SK-N-SH (cell line): ENCODE measurements at regions not wholly inside any gene's neighbourhood (a gene's known extent, or its start where the extent isn't known, plus 50 kb on each side); places are given as distances from the start of the nearest gene placed in this dataset.

ENCODE experiments used
- CTCF ChIA-PET: fragments of 300-600, 350-600 bp; formaldehyde crosslinking; extraction: SDS; loops from one replicate; lab custom pipeline; 2021; lab: Yijun Ruan, JAX
- POLR2A ChIA-PET: fragments of 350-600 bp; sonication (Branson Sonifier 250); formaldehyde crosslinking; extraction: SDS; loops from one replicate; lab custom pipeline; 2020; ENCODE audit warnings: antibody characterized with exemption, inconsistent platforms; lab: Yijun Ruan, JAX
- DNase-seq: peaks from one replicate; pipeline ENCODE4 v3.0.0; 2012
- H2AFZ ChIP-seq: fragments of 200-600 bp; sonication (generic); 2 replicates; pipeline ENCODE4 v1.8.1; 2016; ENCODE audit warnings: antibody characterized with exemption, mild to moderate bottlenecking, low read depth
- H3F3A ChIP-seq: fragments of 200-600 bp; sonication (generic); replicated peaks from 2 replicates; pipeline ENCODE3; 2016; ENCODE audit warnings: antibody characterized with exemption, mild to moderate bottlenecking; ENCODE audit not compliant: insufficient read depth
- H3K27ac ChIP-seq, 2 experiments: fragments of 200-500 bp in 1 of 2; fragments of 200-600 bp in 1 of 2; sonication (Bioruptor generic) in 1 of 2; sonication (generic), shearing (Covaris generic) in 1 of 2; 2 replicates each; pipeline versions ENCODE4 v1.5.1 to v1.6.1; 2014 to 2016; ENCODE audit warnings: low read depth in 2 of 2, inconsistent platforms in 1 of 2, low read length in 1 of 2, mild to moderate bottlenecking in 1 of 2, mixed read lengths in 1 of 2
- H3K27me3 ChIP-seq: fragments of 200-600 bp; sonication (generic), shearing (Covaris generic); 2 replicates; pipeline ENCODE4 v1.6.1; 2016; ENCODE audit warnings: mixed run types; ENCODE audit not compliant: insufficient read depth
- H3K36me3 ChIP-seq, 2 experiments: fragments of 200-500 bp in 1 of 2; fragments of 200-600 bp in 1 of 2; sonication (Bioruptor generic) in 1 of 2; sonication (generic) in 1 of 2; replicated peaks in 1 of 2; 2 replicates each; pipeline versions ENCODE3 to v1.5.1; 2014 to 2016; ENCODE audit warnings: low read length in 1 of 2, mild to moderate bottlenecking in 1 of 2; ENCODE audit not compliant: insufficient read depth in 2 of 2, control insufficient read depth in 1 of 2
- H3K4me1 ChIP-seq, 2 experiments: fragments of 200-500 bp in 1 of 2; fragments of 200-600 bp in 1 of 2; sonication (Bioruptor generic) in 1 of 2; sonication (generic), shearing (Covaris generic) in 1 of 2; 2 replicates each; pipeline versions ENCODE4 v1.5.1 to v1.6.1; 2014 to 2016; ENCODE audit warnings: low read depth in 1 of 2, low read length in 1 of 2, mixed run types in 1 of 2; ENCODE audit not compliant: insufficient read depth in 2 of 2, control insufficient read depth in 1 of 2
- H3K4me2 ChIP-seq: fragments of 200-600 bp; sonication (generic), shearing (Covaris generic); 2 replicates; pipeline ENCODE4 v1.6.1; 2017; ENCODE audit warnings: mixed run types
- H3K4me3 ChIP-seq, 2 experiments: fragments of 200-500 bp in 1 of 2; fragments of 200-600 bp in 1 of 2; sonication (Bioruptor generic) in 1 of 2; sonication (generic), shearing (Covaris generic) in 1 of 2; 2 replicates each; pipeline versions ENCODE4 v1.5.1 to v1.8.1; 2014 to 2016; ENCODE audit warnings: low read depth in 2 of 2, inconsistent platforms in 1 of 2, low read length in 1 of 2, mild to moderate bottlenecking in 1 of 2, mixed read lengths in 1 of 2, moderate library complexity in 1 of 2
- H3K79me2 ChIP-seq: fragments of 200-600 bp; sonication (generic); 2 replicates; pipeline ENCODE4 v1.8.1; 2017; ENCODE audit warnings: mild to moderate bottlenecking; ENCODE audit not compliant: insufficient read depth
- H3K9ac ChIP-seq: fragments of 200-600 bp; sonication (generic); 2 replicates; pipeline ENCODE4 v1.6.1; 2017; ENCODE audit warnings: mixed run types
- H3K9me2 ChIP-seq: fragments of 200-600 bp; sonication (generic); 2 replicates; pipeline ENCODE4 v1.6.1; 2017; ENCODE audit warnings: mixed run types
- H3K9me3 ChIP-seq: fragments of 200-600 bp; sonication (generic); 2 replicates; pipeline ENCODE4 v1.6.1; 2017; ENCODE audit warnings: mixed run types, mild to moderate bottlenecking, moderate library complexity
- H4K20me1 ChIP-seq: fragments of 200-600 bp; sonication (generic); 2 replicates; pipeline ENCODE4 v1.6.1; 2017; ENCODE audit warnings: mild to moderate bottlenecking, mixed run types; ENCODE audit not compliant: insufficient read depth
- CHD2 ChIP-seq: fragments of 150-350 bp; IDR thresholded peaks from 2 replicates; pipeline ENCODE4 v1.6.1; 2018; ENCODE audit warnings: low read length; ENCODE audit not compliant: partially characterized antibody
- NFIC ChIP-seq: IDR thresholded peaks from 2 replicates; pipeline ENCODE4 v1.4.0; 2012; ENCODE audit warnings: borderline replicate concordance
- RFX5 ChIP-seq: IDR thresholded peaks from 2 replicates; pipeline ENCODE4 v1.6.1; 2012; ENCODE audit warnings: mild to moderate bottlenecking, improper control_type of control experiment, low read length
- TAF1 ChIP-seq: IDR thresholded peaks from 2 replicates; pipeline ENCODE4 v1.6.1; 2012; ENCODE audit warnings: low read depth, mild to moderate bottlenecking, low read length, moderate library complexity, borderline replicate concordance
- TCF12 ChIP-seq: IDR thresholded peaks from 2 replicates; pipeline ENCODE4 v1.4.0; 2012
- WGBS: methylation state at CpG from one replicate; pipeline ENCODE4 v1.1.6; 2017; ENCODE audit warnings: low lambda C conversion rate; 5-methylcytosine and 5-hydroxymethylcytosine counted together
- TF ChIP-seq, protein P1 (sequence below): fragments of 200-600 bp; sonication (generic); IDR thresholded peaks from 2 replicates; pipeline ENCODE4 v1.6.1; 2017; ENCODE audit warnings: antibody characterized with exemption, mild to moderate bottlenecking, moderate library complexity
- TF ChIP-seq, protein P2 (sequence below): fragments of 150-350 bp; IDR thresholded peaks from 2 replicates; pipeline ENCODE4 v1.6.1; 2017; ENCODE audit warnings: antibody characterized with exemption, low read length, low read depth, borderline replicate concordance
- TF ChIP-seq, protein P3 (sequence below): IDR thresholded peaks from 2 replicates; pipeline ENCODE4 v1.6.1; 2012; ENCODE audit warnings: mild to moderate bottlenecking, low read depth, low read length, moderate library complexity

DNA sequence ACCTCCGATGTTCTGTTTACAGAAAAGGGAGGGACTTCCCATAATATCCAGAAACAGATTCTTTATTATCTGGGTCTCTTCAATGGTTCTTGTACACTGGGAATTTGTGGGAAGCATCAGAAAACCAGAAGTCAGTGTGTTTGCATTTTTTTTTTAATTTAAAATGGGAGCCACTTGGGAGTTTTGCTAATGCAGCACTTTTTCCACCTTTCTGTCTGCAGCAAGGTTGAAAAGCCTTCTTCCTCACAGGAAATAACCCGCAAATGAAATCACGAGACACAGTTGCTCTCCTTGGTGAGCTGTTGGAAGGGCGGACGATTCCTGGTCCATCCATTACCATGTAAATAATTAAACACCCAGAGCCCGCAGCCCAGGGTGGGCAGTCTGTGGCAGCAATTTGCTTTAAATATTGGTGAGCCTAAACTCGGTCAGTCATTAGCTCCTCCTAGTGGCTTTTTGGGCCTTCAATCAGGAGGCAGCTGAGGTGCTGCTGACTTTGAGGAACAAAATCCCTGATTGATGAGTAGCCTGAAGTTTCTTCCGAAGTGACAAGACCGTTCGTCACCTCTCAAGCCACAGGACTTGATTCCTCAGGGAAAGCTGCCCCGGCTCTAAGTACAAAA lies 471.5 kb downstream of the EPHA4 start:
- H3K9me3 ChIP-seq = no peaks in the 10 kb centered on the region
- CTCF ChIA-PET = no interaction called here
- H4K20me1 ChIP-seq = no peaks in the 10 kb centered on the region
- POLR2A ChIA-PET = no interaction called here
- H3K36me3 ChIP-seq = no peaks in the 10 kb centered on the region
- no peaks in the 10 kb centered on the region for H3K27me3 ChIP-seq
- DNase-seq = no peak
- H3K79me2 ChIP-seq = no peaks in the 10 kb centered on the region
- no peak overlapping the region for H3K27ac ChIP-seq
- H3K4me1 ChIP-seq = no peaks in the 10 kb centered on the region; a peak in 2 of 4 replicates
- H2AFZ ChIP-seq = no peak overlapping the region
- H3F3A ChIP-seq = peaks cover 8% of the 10 kb centered on the region
- H3K4me3 ChIP-seq = no peak overlapping the region
- H3K9me2 ChIP-seq = no peaks in the 10 kb centered on the region
- H3K4me2 ChIP-seq = no peak overlapping the region
- TF ChIP-seq TCF12 = no peak
- TF ChIP-seq, protein P1, sequence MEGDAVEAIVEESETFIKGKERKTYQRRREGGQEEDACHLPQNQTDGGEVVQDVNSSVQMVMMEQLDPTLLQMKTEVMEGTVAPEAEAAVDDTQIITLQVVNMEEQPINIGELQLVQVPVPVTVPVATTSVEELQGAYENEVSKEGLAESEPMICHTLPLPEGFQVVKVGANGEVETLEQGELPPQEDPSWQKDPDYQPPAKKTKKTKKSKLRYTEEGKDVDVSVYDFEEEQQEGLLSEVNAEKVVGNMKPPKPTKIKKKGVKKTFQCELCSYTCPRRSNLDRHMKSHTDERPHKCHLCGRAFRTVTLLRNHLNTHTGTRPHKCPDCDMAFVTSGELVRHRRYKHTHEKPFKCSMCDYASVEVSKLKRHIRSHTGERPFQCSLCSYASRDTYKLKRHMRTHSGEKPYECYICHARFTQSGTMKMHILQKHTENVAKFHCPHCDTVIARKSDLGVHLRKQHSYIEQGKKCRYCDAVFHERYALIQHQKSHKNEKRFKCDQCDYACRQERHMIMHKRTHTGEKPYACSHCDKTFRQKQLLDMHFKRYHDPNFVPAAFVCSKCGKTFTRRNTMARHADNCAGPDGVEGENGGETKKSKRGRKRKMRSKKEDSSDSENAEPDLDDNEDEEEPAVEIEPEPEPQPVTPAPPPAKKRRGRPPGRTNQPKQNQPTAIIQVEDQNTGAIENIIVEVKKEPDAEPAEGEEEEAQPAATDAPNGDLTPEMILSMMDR = peak; percentile 26
- no peak overlapping the region for H3K9ac ChIP-seq
- WGBS = 55% methylated on average over 7 of the region's 11 CpGs

DNA sequence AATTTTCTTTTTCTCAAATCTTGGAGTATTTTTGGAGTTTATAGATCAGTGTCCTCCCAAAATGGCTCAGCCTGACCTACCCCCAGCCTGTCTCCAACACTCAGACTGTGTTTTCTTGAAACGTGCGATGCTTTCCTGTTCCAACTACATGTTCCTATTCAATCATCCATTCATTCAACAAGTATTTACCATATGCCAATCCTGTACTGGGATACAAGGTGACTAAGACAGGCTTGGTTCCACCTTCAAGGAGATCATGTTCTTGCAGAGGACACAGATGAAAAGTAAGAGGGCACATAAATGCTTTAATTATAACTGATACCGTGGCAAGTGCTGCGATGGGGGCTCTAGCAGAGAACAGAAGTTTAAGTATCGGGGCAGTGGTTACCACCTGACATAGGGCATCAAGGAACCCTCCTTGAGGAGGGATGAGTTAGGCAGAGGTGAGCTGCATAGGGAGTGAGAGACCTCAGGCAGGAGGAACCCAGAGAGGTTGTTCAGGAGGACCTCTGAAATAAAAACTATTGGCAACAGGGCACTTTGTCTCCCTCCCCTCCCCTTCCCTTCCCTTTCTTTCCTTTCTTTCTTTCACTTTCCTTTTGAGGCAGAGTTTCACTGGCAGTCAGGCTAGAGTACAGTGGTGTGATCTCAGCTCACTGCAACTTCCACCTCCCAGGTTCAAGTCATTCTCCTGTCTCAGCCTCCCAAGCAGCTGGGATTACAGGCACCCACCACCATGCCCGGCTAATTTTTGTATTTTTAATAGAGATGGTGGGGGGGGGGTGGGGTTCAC lies 469.0 kb downstream of the EPHA4 start:
- no peaks in the 10 kb centered on the region for H3K79me2 ChIP-seq
- H3K4me2 ChIP-seq = no peak overlapping the region
- no peak overlapping the region for H2AFZ ChIP-seq

DNA sequence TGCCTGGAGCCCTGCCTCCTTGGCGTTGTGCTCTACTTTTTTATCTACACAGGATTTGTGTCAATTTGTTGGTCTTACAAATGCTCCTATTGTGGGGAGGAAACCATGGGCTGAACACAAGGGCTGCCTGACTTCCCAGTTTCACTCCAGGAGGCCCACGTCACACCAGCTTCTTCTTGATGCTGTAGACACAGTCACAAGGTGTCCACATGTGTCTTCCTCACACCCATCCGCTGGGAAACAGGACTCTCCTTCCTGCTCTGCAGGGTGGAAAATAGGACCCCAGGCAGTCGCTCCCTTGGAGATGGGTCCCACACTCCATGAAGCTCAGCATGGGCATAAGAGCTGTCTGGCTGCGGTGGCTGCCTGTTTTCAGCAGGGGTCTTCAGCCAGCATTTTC lies 468.2 kb downstream of the EPHA4 start:
- H3K4me3 ChIP-seq = no peak overlapping the region
- TF ChIP-seq TAF1 = no peak
- no peak for TF ChIP-seq NFIC
- TF ChIP-seq, protein P2, sequence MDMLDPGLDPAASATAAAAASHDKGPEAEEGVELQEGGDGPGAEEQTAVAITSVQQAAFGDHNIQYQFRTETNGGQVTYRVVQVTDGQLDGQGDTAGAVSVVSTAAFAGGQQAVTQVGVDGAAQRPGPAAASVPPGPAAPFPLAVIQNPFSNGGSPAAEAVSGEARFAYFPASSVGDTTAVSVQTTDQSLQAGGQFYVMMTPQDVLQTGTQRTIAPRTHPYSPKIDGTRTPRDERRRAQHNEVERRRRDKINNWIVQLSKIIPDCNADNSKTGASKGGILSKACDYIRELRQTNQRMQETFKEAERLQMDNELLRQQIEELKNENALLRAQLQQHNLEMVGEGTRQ = no peak
- TF ChIP-seq, protein P3, sequence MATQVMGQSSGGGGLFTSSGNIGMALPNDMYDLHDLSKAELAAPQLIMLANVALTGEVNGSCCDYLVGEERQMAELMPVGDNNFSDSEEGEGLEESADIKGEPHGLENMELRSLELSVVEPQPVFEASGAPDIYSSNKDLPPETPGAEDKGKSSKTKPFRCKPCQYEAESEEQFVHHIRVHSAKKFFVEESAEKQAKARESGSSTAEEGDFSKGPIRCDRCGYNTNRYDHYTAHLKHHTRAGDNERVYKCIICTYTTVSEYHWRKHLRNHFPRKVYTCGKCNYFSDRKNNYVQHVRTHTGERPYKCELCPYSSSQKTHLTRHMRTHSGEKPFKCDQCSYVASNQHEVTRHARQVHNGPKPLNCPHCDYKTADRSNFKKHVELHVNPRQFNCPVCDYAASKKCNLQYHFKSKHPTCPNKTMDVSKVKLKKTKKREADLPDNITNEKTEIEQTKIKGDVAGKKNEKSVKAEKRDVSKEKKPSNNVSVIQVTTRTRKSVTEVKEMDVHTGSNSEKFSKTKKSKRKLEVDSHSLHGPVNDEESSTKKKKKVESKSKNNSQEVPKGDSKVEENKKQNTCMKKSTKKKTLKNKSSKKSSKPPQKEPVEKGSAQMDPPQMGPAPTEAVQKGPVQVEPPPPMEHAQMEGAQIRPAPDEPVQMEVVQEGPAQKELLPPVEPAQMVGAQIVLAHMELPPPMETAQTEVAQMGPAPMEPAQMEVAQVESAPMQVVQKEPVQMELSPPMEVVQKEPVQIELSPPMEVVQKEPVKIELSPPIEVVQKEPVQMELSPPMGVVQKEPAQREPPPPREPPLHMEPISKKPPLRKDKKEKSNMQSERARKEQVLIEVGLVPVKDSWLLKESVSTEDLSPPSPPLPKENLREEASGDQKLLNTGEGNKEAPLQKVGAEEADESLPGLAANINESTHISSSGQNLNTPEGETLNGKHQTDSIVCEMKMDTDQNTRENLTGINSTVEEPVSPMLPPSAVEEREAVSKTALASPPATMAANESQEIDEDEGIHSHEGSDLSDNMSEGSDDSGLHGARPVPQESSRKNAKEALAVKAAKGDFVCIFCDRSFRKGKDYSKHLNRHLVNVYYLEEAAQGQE = no peak
- TF ChIP-seq RFX5 = no peak

More for the DNA sequence above, 469.0 kb downstream of the EPHA4 start:
- Histone ChIP-seq H3F3A (no peaks in the 10 kb centered on the region), H3K9ac (no peak overlapping the region), H3K27ac (no peak overlapping the region), H4K20me1 (no peaks in the 10 kb centered on the region), H3K9me2 (no peaks in the 10 kb centered on the region), H3K4me1 (no peaks in the 10 kb centered on the region), H3K9me3 (no peaks in the 10 kb centered on the region), H3K27me3 (no peaks in the 10 kb centered on the region), H3K4me3 (no peak overlapping the region), H3K36me3 (no peaks in the 10 kb centered on the region)
- ChIA-PET CTCF (no interaction called here), POLR2A (no interaction called here)
- DNase-seq = no peak
- TF ChIP-seq, protein P2 = no peak
- TF ChIP-seq TAF1 (no peak), TCF12 (no peak), CHD2 (no peak)
- WGBS = 28% methylated on average over 6 of the region's 6 CpGs

More for the DNA sequence above, 468.2 kb downstream of the EPHA4 start:
- POLR2A ChIA-PET = no interaction called here
- DNase-seq = no peak
- no peak overlapping the region for H2AFZ ChIP-seq
- CTCF ChIA-PET = no interaction called here
- no peaks in the 10 kb centered on the region for H3K9me3 ChIP-seq
- H3K27me3 ChIP-seq = no peaks in the 10 kb centered on the region
- no peak overlapping the region for H3K9ac ChIP-seq
- H3K4me1 ChIP-seq = no peaks in the 10 kb centered on the region
- no peaks in the 10 kb centered on the region for H3K79me2 ChIP-seq
- 14% methylated on average over 4 of the region's 5 CpGs for WGBS
- H3K9me2 ChIP-seq = no peaks in the 10 kb centered on the region
- H3F3A ChIP-seq = no peaks in the 10 kb centered on the region
- no peak overlapping the region for H3K27ac ChIP-seq
- H3K4me2 ChIP-seq = no peak overlapping the region
- no peaks in the 10 kb centered on the region for H3K36me3 ChIP-seq
- no peaks in the 10 kb centered on the region for H4K20me1 ChIP-seq
